Activated T-cell treated with anti-CD3 and anti-CD28 coated beads, Interleukin-2, amount 50 U/mL, for 24 hours (primary cell): ENCODE measurements at regions not wholly inside any gene's neighbourhood (a gene's known extent, or its start where the extent isn't known, plus 50 kb on each side); places are given as distances from the start of the nearest gene placed in this dataset.
"Not testable (repeated sequence)": the region's sequence is repeated elsewhere in the genome, so short reads cannot be mapped to it uniquely, and the experiment has no call there.

ENCODE experiments used
- DNase-seq: peaks from one replicate; pipeline ENCODE4 v3.0.0-alpha.2; 2020
- H3K27ac Mint-ChIP-seq: 2 replicates; pipeline ENCODE4 v1.8.0; 2020; ENCODE audit warnings: mild to moderate bottlenecking, mixed read lengths
- H3K27me3 Mint-ChIP-seq: 2 replicates; pipeline ENCODE4 v1.8.0; 2020; ENCODE audit warnings: mixed read lengths
- H3K36me3 Mint-ChIP-seq: 2 replicates; pipeline ENCODE4 v1.8.0; 2020; ENCODE audit warnings: low read depth, mixed read lengths
- H3K4me1 Mint-ChIP-seq: 2 replicates; pipeline ENCODE4 v1.8.0; 2020; ENCODE audit warnings: low read depth, mixed read lengths
- H3K4me3 Mint-ChIP-seq: 2 replicates; pipeline ENCODE4 v1.8.0; 2020; ENCODE audit warnings: mild to moderate bottlenecking, moderate library complexity, mixed read lengths
- H3K9me3 Mint-ChIP-seq: 2 replicates; pipeline ENCODE4 v1.8.0; 2020; ENCODE audit warnings: mixed read lengths

DNA sequence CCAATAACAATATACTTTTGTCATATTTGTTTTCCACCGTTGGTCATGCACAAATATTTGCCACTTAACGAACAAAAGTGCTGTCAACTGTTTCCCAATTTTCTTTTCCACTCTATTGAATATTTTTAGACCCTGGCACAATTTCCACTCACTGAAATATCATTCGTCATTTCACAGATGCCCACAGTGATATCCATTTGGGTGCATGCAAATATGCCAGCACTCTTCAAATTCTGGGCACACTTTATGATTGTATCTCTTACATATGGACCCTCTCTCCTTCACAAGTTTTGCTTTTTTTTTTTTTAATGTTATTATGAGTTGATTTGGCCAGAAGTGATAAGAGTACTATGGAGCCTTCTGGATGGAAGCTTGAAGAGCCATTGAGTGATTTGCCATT lies 1557.3 kb upstream of the FLRT2 start:
- Mint-ChIP-seq H3K27ac (no peak overlapping the region), H3K4me3 (no peak overlapping the region), H3K36me3 (no peaks in the 10 kb centered on the region), H3K9me3 (peaks cover 18% of the 10 kb centered on the region), H3K27me3 (no peaks in the 10 kb centered on the region), H3K4me1 (no peaks in the 10 kb centered on the region)
- no peak for DNase-seq

- Mint-ChIP-seq H3K4me3 (no peak overlapping the region), H3K36me3 (no peaks in the 10 kb centered on the region), H3K27me3 (no peaks in the 10 kb centered on the region), H3K9me3 (peaks cover 18% of the 10 kb centered on the region), H3K27ac (no peak overlapping the region), H3K4me1 (no peaks in the 10 kb centered on the region)
- DNase-seq: no peak
Measured at GRCh38 chr14:83974647-83975163, 1555.2 kb upstream of the FLRT2 start.

DNA sequence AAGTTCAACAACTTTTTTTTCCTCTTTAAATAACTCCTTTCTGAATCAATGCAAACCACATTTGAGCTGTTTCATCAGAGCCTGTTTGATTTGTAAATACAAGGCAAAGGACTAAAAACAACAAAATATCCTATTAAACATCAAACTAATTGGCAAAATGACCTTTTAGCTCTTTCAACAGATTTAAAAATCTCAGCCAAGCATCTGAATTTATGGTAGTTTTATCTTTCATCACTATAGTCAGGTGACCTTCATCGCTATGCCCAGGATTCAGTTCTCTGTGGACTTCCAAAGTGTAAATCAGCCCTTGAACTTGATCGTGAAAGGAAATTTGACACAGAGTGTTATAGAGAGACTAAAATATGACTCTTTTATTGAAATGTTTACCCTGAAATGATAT lies 1554.5 kb upstream of the FLRT2 start:
- Mint-ChIP-seq H3K27me3 (no peaks in the 10 kb centered on the region), H3K36me3 (no peaks in the 10 kb centered on the region), H3K4me1 (no peaks in the 10 kb centered on the region)

GRCh38 chr14:83975841-83976770 lies 1553.8 kb upstream of the FLRT2 start:
- H3K27ac Mint-ChIP-seq: no peak overlapping the region
- DNase-seq: no peak
- no peaks in the 10 kb centered on the region for H3K27me3 Mint-ChIP-seq
- peaks cover 12% of the 10 kb centered on the region for H3K9me3 Mint-ChIP-seq
- H3K4me1 Mint-ChIP-seq: no peaks in the 10 kb centered on the region
- H3K36me3 Mint-ChIP-seq: no peaks in the 10 kb centered on the region
- H3K4me3 Mint-ChIP-seq: no peak overlapping the region

More for the DNA sequence above, 1554.5 kb upstream of the FLRT2 start:
- no peak for DNase-seq
- Mint-ChIP-seq H3K27ac (no peak overlapping the region), H3K4me3 (no peak overlapping the region), H3K9me3 (peaks cover 16% of the 10 kb centered on the region)

- H3K36me3 Mint-ChIP-seq: no peaks in the 10 kb centered on the region
- no peak for DNase-seq
- no peaks in the 10 kb centered on the region for H3K27me3 Mint-ChIP-seq
- no peaks in the 10 kb centered on the region for H3K4me1 Mint-ChIP-seq
- H3K9me3 Mint-ChIP-seq: peaks cover 3% of the 10 kb centered on the region
- no peak overlapping the region for H3K4me3 Mint-ChIP-seq
- no peak overlapping the region for H3K27ac Mint-ChIP-seq
Measured at GRCh38 chr14:83977583-83977982, 1552.4 kb upstream of the FLRT2 start.

DNA sequence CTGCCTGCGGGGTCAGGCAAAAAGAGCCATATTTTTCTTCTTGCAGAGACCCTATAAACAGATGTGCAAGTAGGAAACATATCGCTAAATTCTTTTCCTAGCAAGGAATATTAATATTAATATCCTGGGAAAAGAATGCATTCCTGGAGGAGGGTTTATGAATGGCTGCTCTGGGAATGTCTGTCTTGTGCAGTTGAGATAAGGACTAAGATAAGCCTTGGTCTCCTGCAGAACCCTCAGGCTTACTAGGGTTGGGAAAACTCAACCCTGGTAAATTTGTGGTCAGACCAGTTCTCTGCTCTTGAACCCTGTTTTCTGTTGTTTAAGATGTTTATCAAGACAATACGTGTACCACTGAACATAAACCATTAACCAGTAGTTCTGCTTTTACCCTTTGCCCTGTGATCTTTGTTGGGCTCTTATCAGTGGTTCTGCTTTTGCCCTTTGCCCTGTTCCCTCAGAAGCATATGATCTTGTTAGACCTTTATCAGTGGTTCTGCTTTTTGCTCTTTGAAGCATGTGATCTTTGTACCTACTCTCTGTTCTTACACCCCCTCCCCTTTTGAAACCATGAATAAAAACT lies 1548.2 kb upstream of the FLRT2 start:
- DNase-seq, H3K36me3 Mint-ChIP-seq, H3K9me3 Mint-ChIP-seq, H3K27ac Mint-ChIP-seq, H3K4me3 Mint-ChIP-seq, H3K4me1 Mint-ChIP-seq, H3K27me3 Mint-ChIP-seq: not testable (repeated sequence)

GRCh38 chr14:83988275-83988674 lies 1541.7 kb upstream of the FLRT2 start:
- no peak overlapping the region for H3K27ac Mint-ChIP-seq
- peaks cover 26% of the 10 kb centered on the region for H3K9me3 Mint-ChIP-seq
- no peaks in the 10 kb centered on the region for H3K4me1 Mint-ChIP-seq
- H3K27me3 Mint-ChIP-seq: no peaks in the 10 kb centered on the region
- H3K36me3 Mint-ChIP-seq: no peaks in the 10 kb centered on the region
- no peak overlapping the region for H3K4me3 Mint-ChIP-seq
- DNase-seq: no peak

DNA sequence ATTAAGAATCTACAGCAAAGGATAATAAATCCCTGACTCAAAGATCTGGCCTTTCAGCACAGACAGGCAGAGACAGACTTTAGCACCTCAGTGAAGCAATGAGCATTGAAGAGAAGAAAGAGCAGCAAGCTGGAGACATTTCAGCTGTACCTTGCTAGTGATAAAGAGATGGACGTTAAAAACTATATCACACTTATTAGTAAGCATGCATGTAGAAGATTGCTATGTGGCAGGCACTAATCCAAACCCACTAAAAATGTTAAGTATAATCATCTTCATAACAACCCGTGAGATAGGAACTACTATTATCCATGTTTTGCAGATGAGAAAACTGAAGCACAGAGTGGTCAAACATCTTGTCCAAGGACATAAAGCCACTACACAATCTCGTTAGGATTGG lies 1538.3 kb upstream of the FLRT2 start:
- H3K27me3 Mint-ChIP-seq: no peaks in the 10 kb centered on the region
- no peak overlapping the region for H3K4me3 Mint-ChIP-seq
- no peak overlapping the region for H3K27ac Mint-ChIP-seq
- H3K9me3 Mint-ChIP-seq: peaks cover 23% of the 10 kb centered on the region
- H3K4me1 Mint-ChIP-seq: no peaks in the 10 kb centered on the region
- H3K36me3 Mint-ChIP-seq: no peaks in the 10 kb centered on the region
- DNase-seq: no peak

DNA sequence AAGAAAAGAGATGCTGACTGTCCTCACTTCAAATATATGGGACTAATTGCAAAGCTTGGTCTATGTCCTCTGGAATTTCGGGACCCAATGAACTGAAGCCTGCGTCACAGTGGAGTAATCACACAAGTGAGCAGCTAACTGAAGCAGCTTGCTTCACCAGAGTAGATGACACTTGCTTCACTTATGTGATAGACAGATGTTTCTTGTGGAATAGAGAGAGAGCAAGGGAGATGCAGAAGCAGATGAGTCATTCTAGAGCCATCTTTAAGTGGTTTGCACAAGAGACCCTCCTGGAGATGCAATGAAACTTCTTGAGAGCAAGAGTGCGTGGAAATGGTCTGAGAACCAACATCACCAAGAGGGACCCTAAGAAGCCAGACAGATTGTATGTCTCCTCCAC lies 1537.1 kb upstream of the FLRT2 start:
- Mint-ChIP-seq H3K9me3 (peaks cover 26% of the 10 kb centered on the region), H3K27ac (no peak overlapping the region)

DNA sequence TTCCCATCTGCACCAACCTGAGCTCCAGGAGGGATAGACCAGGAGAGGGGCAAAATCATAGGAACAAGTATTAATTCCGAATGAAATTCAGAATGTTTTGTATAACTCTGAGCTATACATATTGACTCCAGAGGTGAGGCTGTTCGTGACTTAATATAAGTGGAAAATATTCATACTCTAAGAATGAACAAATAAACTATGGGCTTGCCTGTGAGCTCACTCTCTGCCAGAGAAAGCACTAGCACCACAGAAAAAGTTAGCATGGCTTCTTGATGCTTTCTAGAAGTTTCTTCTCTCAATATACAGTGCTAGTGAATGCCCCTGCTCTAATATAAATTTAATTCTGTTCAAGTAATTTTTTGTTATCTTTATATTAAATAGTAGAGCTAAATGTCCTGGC lies 1536.4 kb upstream of the FLRT2 start:
- H3K36me3 Mint-ChIP-seq: no peaks in the 10 kb centered on the region
- no peak overlapping the region for H3K27ac Mint-ChIP-seq
- DNase-seq: no peak
- H3K4me1 Mint-ChIP-seq: no peaks in the 10 kb centered on the region
- H3K4me3 Mint-ChIP-seq: no peak overlapping the region
- H3K27me3 Mint-ChIP-seq: no peaks in the 10 kb centered on the region
- H3K9me3 Mint-ChIP-seq: peaks cover 26% of the 10 kb centered on the region

More for the DNA sequence above, 1537.1 kb upstream of the FLRT2 start:
- Mint-ChIP-seq H3K4me1 (no peaks in the 10 kb centered on the region), H3K36me3 (no peaks in the 10 kb centered on the region), H3K27me3 (no peaks in the 10 kb centered on the region), H3K4me3 (no peak overlapping the region)
- DNase-seq: no peak

DNA sequence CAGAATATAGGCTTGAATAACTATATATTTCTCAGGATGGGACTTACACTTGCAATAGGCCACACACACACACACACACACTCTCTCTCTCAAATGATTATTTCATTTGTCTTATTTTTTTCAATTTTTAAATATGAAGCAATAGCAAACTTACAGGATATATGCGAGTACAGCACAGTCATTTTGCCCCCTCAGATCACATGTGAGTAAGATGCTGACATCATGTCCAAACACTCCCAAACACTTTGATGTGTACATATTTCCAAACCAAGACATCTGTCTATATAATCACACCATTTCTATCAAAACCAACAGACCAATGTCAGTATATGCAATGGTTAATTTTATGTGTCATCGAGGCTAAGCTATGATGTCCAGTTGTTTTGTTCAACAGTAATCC lies 1535.9 kb upstream of the FLRT2 start:
- no peak overlapping the region for H3K4me3 Mint-ChIP-seq
- H3K9me3 Mint-ChIP-seq: peaks cover 26% of the 10 kb centered on the region
- no peaks in the 10 kb centered on the region for H3K4me1 Mint-ChIP-seq
- H3K27me3 Mint-ChIP-seq: no peaks in the 10 kb centered on the region
- H3K27ac Mint-ChIP-seq: no peak overlapping the region
- H3K36me3 Mint-ChIP-seq: no peaks in the 10 kb centered on the region
- no peak for DNase-seq

GRCh38 chr14:84001023-84001422 lies 1528.9 kb upstream of the FLRT2 start:
- peaks cover 31% of the 10 kb centered on the region for H3K9me3 Mint-ChIP-seq
- no peaks in the 10 kb centered on the region for H3K36me3 Mint-ChIP-seq
- no peaks in the 10 kb centered on the region for H3K4me1 Mint-ChIP-seq
- no peak overlapping the region for H3K27ac Mint-ChIP-seq
- H3K4me3 Mint-ChIP-seq: no peak overlapping the region
- H3K27me3 Mint-ChIP-seq: no peaks in the 10 kb centered on the region
- no peak for DNase-seq

GRCh38 chr14:84003346-84003745 lies 1526.6 kb upstream of the FLRT2 start:
- DNase-seq: no peak
- H3K9me3 Mint-ChIP-seq: peaks cover 32% of the 10 kb centered on the region
- H3K27ac Mint-ChIP-seq: no peak overlapping the region
- H3K4me3 Mint-ChIP-seq: no peak overlapping the region
- no peaks in the 10 kb centered on the region for H3K27me3 Mint-ChIP-seq
- H3K36me3 Mint-ChIP-seq: no peaks in the 10 kb centered on the region
- H3K4me1 Mint-ChIP-seq: no peaks in the 10 kb centered on the region

GRCh38 chr14:84006643-84007155 lies 1523.2 kb upstream of the FLRT2 start:
- Mint-ChIP-seq H3K36me3 (no peaks in the 10 kb centered on the region), H3K4me3 (no peak overlapping the region), H3K9me3 (peaks cover 26% of the 10 kb centered on the region), H3K27me3 (no peaks in the 10 kb centered on the region), H3K4me1 (no peaks in the 10 kb centered on the region), H3K27ac (no peak overlapping the region)
- no peak for DNase-seq

DNA sequence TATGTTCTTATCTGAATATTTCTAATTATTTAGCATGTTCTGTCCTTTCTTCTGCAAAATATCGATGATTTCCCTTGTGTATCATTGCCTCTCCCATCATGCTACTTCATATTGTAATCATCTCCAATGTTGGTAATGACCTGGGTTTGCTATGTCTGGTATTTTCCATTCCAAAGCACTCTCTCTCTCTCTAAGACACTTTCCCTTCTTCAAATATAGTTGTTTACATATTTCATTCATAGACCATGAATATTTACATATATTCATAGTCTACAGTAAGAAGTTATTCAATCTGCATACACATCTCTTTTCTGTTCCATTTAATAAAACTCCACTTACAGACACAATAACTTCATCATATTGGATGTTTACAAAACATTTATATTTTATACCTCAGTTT lies 1516.5 kb upstream of the FLRT2 start:
- Mint-ChIP-seq H3K4me1 (no peaks in the 10 kb centered on the region), H3K4me3 (no peak overlapping the region), H3K9me3 (peaks cover 21% of the 10 kb centered on the region), H3K27me3 (no peaks in the 10 kb centered on the region), H3K36me3 (no peaks in the 10 kb centered on the region), H3K27ac (no peak overlapping the region)
- no peak for DNase-seq
